ENCODE measurements at regions not wholly inside any gene's neighbourhood (a gene's known extent, or its start where the extent isn't known, plus 50 kb on each side); places are given as distances from the start of the nearest gene placed in this dataset.

DNA sequence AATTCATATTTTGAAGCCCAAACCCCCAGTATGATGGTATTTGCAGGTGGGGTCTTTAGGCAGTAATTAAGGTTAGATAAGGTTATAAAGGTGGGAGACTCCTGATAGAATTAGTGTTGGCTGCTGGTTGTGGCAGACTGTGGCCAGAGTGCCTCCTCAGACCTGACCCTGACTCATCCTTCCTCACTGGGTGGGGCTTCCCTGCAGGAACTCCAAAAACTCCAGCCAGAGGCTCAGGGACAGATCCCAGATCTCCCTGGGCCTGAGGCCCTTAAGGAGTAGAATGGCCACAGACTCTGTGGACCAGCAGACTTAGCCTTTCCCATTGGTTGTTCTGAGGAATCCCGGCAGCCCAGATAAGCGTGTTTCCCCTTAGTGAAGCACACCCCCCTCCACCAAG, 463.0 kb upstream of the CPEB2 start:
- TF ChIP-seq GATA3 (IDR thresholded peaks at IDR 0.05; ENCODE audit: low read depth, low read length): no peak
- no peak for TF ChIP-seq GATA2 (IDR thresholded peaks at IDR 0.05; ENCODE audit: low read depth, low read length)

DNA sequence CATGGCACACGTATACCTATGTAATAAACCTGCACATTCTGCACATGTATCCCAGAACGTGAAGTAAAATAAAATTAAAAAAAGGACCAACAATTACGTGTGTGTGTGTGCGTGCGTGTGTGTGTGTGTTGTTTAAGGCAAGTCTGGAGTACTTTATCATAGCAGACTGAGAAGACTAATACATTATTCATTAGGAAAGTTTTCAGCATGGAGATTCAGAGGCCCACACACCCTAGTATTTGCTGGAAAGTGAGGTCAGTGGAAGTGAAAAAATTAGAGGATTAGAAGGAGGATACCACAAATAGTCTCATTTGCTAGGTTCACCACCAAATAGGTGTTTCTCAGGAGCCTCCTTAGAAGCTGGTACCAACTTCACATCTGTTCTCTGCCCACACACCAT, 457.1 kb upstream of the CPEB2 start:
- TF ChIP-seq GATA2 (IDR thresholded peaks at IDR 0.05; ENCODE audit: low read depth, low read length): no peak
- no peak for TF ChIP-seq GATA3 (IDR thresholded peaks at IDR 0.05; ENCODE audit: low read depth, low read length)

- no peak for TF ChIP-seq GATA3 (IDR thresholded peaks at IDR 0.05; ENCODE audit: low read depth, low read length)
- no peak for TF ChIP-seq GATA2 (IDR thresholded peaks at IDR 0.05; ENCODE audit: low read depth, low read length)
Observed at GRCh38 chr4:14545807-14546206, 456.5 kb upstream of the CPEB2 start.

- TF ChIP-seq GATA2 (IDR thresholded peaks at IDR 0.05; ENCODE audit: low read depth, low read length): no peak
- TF ChIP-seq GATA3 (IDR thresholded peaks at IDR 0.05; ENCODE audit: low read depth, low read length): no peak
Observed at GRCh38 chr4:14552119-14552518, 450.2 kb upstream of the CPEB2 start.

DNA sequence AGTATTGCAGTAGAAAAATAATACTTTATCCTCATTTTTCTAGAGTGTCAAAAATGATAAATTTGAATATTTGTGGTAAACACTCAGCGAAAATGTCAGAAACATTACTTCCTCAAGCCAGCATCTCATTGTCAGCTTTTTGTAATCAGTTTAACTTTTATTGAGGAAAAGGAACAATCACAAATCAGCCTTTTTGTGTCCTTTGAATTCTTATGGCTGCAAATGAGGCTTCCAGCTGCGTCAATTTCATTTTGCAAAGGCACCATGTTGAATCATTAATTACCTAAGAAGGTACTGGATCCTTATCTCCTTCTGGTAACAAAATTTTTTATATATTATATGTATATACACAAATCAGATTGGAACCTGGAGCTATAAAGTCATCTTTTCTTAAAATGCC, 442.6 kb upstream of the CPEB2 start:
- TF ChIP-seq GATA3 (IDR thresholded peaks at IDR 0.05; ENCODE audit: low read depth, low read length): no peak
- TF ChIP-seq GATA2 (IDR thresholded peaks at IDR 0.05; ENCODE audit: low read depth, low read length): no peak

DNA sequence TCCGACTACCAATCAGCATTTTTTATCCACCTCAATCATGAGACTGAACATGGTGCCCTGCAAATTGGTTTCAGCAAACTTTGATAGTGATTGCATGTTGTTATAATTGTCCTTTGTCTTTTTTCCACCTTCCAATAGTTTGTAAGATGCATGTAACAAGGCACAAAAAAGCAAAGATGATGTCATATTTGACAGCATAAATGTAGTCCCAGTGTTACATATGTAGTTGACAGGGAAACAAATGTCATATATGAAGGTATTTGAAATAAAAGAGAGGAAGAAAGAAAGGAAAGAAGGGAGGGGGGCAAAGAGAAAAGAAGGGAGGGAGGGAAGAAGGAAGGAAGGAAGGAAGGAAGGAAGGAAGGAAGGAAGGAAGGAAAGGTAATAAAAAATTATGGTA, 441.7 kb upstream of the CPEB2 start:
- TF ChIP-seq GATA2 (IDR thresholded peaks at IDR 0.05; ENCODE audit: low read depth, low read length) (no peak), GATA3 (IDR thresholded peaks at IDR 0.05; ENCODE audit: low read depth, low read length) (no peak)

- no peak for TF ChIP-seq GATA2 (IDR thresholded peaks at IDR 0.05; ENCODE audit: low read depth, low read length)
- no peak for TF ChIP-seq GATA3 (IDR thresholded peaks at IDR 0.05; ENCODE audit: low read depth, low read length)
Observed at GRCh38 chr4:14562901-14563300, 439.4 kb upstream of the CPEB2 start.

GRCh38 chr4:14564281-14564680, 438.0 kb upstream of the CPEB2 start:
- TF ChIP-seq GATA3 (IDR thresholded peaks at IDR 0.05; ENCODE audit: low read depth, low read length) (no peak), GATA2 (IDR thresholded peaks at IDR 0.05; ENCODE audit: low read depth, low read length) (no peak)

DNA sequence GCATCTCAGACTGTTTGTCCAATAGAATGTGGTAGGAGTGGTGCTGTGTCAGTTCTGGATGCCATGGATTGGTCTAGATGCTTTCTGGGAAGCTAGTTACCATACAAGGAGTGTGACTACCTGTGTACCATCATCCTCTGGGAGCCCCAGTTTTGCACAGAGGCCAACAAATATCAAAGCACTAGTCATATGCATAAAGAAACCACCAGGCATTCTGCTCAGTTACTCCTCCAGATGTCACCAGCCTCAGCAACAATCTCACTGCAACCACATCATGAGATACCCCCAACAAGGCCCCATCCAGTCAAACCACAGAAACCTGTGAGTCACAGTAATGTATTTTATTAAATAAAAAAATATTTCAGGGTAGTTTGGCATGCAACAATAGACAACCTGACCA, 435.8 kb upstream of the CPEB2 start:
- TF ChIP-seq GATA3 (IDR thresholded peaks at IDR 0.05; ENCODE audit: low read depth, low read length) (no peak), GATA2 (IDR thresholded peaks at IDR 0.05; ENCODE audit: low read depth, low read length) (no peak)

DNA sequence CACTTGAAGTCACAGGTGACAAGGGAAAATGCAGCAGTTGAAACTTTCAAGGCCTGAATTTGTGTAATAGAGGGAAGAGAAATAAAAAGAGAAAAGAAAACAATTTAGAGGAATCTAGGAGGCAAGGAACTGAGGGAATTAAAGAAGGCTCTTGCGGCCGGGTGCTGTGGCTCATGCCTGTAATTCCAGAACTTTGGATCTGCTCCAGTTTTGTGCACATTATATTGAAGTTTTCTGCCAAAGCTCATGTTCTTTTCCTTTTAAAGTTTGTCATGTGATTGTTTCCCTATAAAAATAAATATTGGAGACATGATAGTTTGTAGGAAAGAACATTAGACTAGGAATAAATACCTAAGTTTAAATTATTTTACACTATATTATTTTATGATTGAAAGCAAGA, 433.9 kb upstream of the CPEB2 start:
- no peak for TF ChIP-seq GATA3 (IDR thresholded peaks at IDR 0.05; ENCODE audit: low read depth, low read length)
- no peak for TF ChIP-seq GATA2 (IDR thresholded peaks at IDR 0.05; ENCODE audit: low read depth, low read length)

DNA sequence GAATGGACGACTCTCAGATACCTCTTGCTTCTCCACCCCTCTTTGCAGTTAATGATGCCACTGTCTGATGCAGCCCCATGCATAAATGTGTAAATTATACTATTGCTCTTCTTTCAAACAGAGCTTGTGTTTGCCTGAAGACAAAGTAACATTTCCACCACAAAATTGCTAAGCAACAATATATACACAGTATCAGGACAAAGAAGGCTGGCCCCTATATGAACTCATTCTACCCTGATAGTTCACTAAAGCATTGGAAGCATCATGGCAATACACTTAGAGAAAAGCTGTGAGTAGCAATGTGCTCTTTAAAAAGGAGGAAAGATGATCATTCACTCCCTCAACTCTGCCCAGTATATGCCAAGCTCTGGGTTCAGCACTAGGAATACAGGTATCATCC, 427.0 kb upstream of the CPEB2 start:
- TF ChIP-seq GATA3 (IDR thresholded peaks at IDR 0.05; ENCODE audit: low read depth, low read length): no peak
- no peak for TF ChIP-seq GATA2 (IDR thresholded peaks at IDR 0.05; ENCODE audit: low read depth, low read length)

- TF ChIP-seq GATA2 (IDR thresholded peaks at IDR 0.05; ENCODE audit: low read depth, low read length) (no peak), GATA3 (IDR thresholded peaks at IDR 0.05; ENCODE audit: low read depth, low read length) (no peak)
Observed at GRCh38 chr4:14575919-14576318, 426.4 kb upstream of the CPEB2 start.

DNA sequence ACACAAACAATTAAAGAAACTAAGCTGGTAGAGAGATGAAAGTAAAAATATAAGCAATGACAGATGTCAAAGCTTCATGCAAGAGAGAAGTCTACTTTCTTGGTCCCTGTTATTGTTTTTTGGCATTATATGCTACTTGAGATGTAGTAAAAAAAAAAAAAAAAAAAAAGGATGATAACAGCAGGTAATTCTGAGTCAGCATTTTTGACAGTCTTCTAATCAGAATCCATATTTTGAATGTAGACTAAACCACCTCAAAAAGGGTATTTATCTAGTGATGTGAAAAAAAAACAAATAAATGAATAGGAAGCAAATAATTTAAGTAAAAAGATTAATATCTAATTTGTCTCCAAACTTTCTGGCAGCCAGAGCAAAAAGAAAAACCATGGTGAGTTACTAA, 422.2 kb upstream of the CPEB2 start:
- TF ChIP-seq GATA2 (IDR thresholded peaks at IDR 0.05; ENCODE audit: low read depth, low read length) (no peak), GATA3 (IDR thresholded peaks at IDR 0.05; ENCODE audit: low read depth, low read length) (no peak)

- TF ChIP-seq GATA3 (IDR thresholded peaks at IDR 0.05; ENCODE audit: low read depth, low read length) (no peak), GATA2 (IDR thresholded peaks at IDR 0.05; ENCODE audit: low read depth, low read length) (no peak)
Observed at GRCh38 chr4:14581741-14582140, 420.5 kb upstream of the CPEB2 start.

DNA sequence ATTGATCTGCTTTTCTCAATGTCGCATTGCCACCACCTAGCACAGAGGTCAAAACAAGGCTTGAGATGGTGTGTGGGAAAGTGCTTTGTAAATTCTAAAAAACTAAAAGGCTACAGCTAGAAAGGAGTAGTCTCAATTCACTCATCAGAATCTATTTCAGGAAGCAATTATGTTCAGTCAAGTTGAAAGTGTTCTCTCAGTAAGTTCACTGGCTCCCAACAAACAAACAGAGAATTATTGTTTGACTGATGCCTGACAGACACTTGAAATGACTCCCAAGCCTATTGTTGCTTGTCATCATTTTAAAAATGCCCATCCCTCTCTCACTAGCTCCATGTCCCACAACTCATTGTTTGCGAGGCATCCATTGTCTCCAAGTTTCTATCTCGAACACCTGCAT, 419.6 kb upstream of the CPEB2 start:
- TF ChIP-seq GATA2 (IDR thresholded peaks at IDR 0.05; ENCODE audit: low read depth, low read length) (no peak), GATA3 (IDR thresholded peaks at IDR 0.05; ENCODE audit: low read depth, low read length) (no peak)

DNA sequence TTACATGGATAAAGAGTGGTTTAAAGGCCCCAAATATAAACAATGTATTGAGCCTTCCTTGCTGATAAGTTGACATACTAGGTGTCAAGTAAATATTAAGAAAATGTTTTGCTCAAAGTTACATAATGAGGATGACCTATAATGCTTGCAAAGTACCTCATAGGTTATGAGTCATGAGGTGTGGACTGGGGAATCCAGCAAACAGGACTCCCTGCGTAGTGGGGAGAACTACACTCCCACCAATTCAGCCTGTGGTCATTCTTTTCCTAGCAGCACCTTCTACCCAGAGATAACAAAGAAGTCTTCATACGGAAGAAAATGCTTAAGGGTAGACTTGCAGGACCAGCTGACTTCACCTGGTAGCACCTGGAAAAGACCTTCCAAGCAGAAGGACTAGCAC, 418.9 kb upstream of the CPEB2 start:
- TF ChIP-seq GATA3 (IDR thresholded peaks at IDR 0.05; ENCODE audit: low read depth, low read length) (no peak), GATA2 (IDR thresholded peaks at IDR 0.05; ENCODE audit: low read depth, low read length) (no peak)

All from SH-SY5Y (cell line).